Psoas muscle (tissue), 7 donors: ENCODE measurements at regions not wholly inside any gene's neighbourhood (a gene's known extent, or its start where the extent isn't known, plus 50 kb on each side); places are given as distances from the start of the nearest gene placed in this dataset.

Experiments
- ATAC-seq, 4 donors: fragments of 200-7000 bp; cut with Tn5 transposase; one replicate each; pipeline ENCODE4 v1.9.1; 2020; ENCODE audit warnings: moderate library complexity in 3 of 4, mild to moderate bottlenecking in 2 of 4
- DNase-seq, 2 donors: peaks; one replicate each; pipeline ENCODE4 v3.0.0-alpha.2; 2020
- H3K27ac ChIP-seq: fragments of 200-600 bp; one replicate; pipeline ENCODE4 v1.8.0; 2022
- H3K27me3 ChIP-seq, 3 donors: fragments of 200-600 bp in 1 of 3; one replicate each; pipeline versions ENCODE4 v1.6.1 to v1.8.0; 2013 to 2022; ENCODE audit warnings: low read length in 2 of 3, mild to moderate bottlenecking in 2 of 3, moderate library complexity in 1 of 3; ENCODE audit not compliant: insufficient read depth in 3 of 3
- H3K36me3 ChIP-seq, 2 donors: fragments of 200-600 bp in 1 of 2; one replicate each; pipeline versions ENCODE4 v1.6.1 to v1.8.0; 2013 to 2022; ENCODE audit warnings: low read depth in 1 of 2, mild to moderate bottlenecking in 1 of 2, moderate library complexity in 1 of 2; ENCODE audit not compliant: insufficient read depth in 1 of 2
- H3K4me1 ChIP-seq: fragments of 200-600 bp; one replicate; pipeline ENCODE4 v1.8.0; 2022
- H3K4me3 ChIP-seq: fragments of 200-600 bp; one replicate; pipeline ENCODE4 v1.8.0; 2022; ENCODE audit warnings: mild to moderate bottlenecking
- H3K9me3 ChIP-seq: fragments of 200-600 bp; one replicate; pipeline ENCODE4 v1.8.0; 2022
- CTCF ChIP-seq: fragments of 200-600 bp; IDR thresholded peaks from one replicate; pipeline ENCODE4 v1.8.0; 2022; ENCODE audit warnings: antibody characterized with exemption
- WGBS, 3 donors: extraction: QIAGEN DNeasy Blood & Tissue Kit; methylation state at CpG; one replicate each; pipeline versions ENCODE4 v1.1.6 to v1.1.7; 2013; 5-methylcytosine and 5-hydroxymethylcytosine counted together
- intact Hi-C, 2 donors: fragments of 100-400 bp; cut with DNase I; formaldehyde crosslinking; loops; one replicate each; pipeline versions ENCODE4 v1.11.0 to v1.14.2; 2022
- donor health status: healthy with polysubstance abuse.
- donor health status: DM: no; HTN: no; CAD: no; lungs with moderate emphysema.
- donor health status: Bipolar disorder and iron deficiency.
- donor health status: healthy.
- donor health status: DM: yes; HTN: yes; CAD: no.
- donor health status: DM: no; HTN: no; CAD: no.
- donor health status: DM: yes; HTN: yes; CAD: no.

- peaks cover 0 to 4% (median 0%) of the 10 kb centered on the region in 3 donors for H3K27me3 ChIP-seq
- H3K27ac ChIP-seq = no peak overlapping the region
- H3K36me3 ChIP-seq = no peaks in the 10 kb centered on the region
- ATAC-seq (no peak), DNase-seq (no peak)
- no peaks in the 10 kb centered on the region for H3K9me3 ChIP-seq
- intact Hi-C loops = no loop called here
- H3K4me3 ChIP-seq = no peak overlapping the region
- H3K4me1 ChIP-seq = no peaks in the 10 kb centered on the region
- 44 to 49% (median 45%) methylated on average over 2 of the region's 2 CpGs for WGBS, 3 donors
- no peak for TF ChIP-seq CTCF
These were observed 249.3 kb upstream of the SOX14 start for GRCh38 chr3:137514853-137515252.

- Histone ChIP-seq H3K27ac (no peak overlapping the region), H3K36me3 (no peaks in the 10 kb centered on the region), H3K9me3 (no peaks in the 10 kb centered on the region), H3K27me3 (no peaks in the 10 kb centered on the region), H3K4me3 (no peak overlapping the region), H3K4me1 (no peaks in the 10 kb centered on the region)
- DNase-seq (no peak), ATAC-seq (no peak)
- TF ChIP-seq CTCF = no peak
- WGBS, 3 donors = 70 to 79% (median 76%) methylated on average over 5 of the region's 5 CpGs
- intact Hi-C loops = no loop called here
These were observed 244.5 kb upstream of the SOX14 start for GRCh38 chr3:137519602-137520001.

- TF ChIP-seq CTCF = no peak
- intact Hi-C loops = no loop called here
- no peak overlapping the region for H3K27ac ChIP-seq
- no peaks in the 10 kb centered on the region for H3K27me3 ChIP-seq
- DNase-seq = no peak
- H3K9me3 ChIP-seq = no peaks in the 10 kb centered on the region
- no peak for ATAC-seq
- no peaks in the 10 kb centered on the region for H3K36me3 ChIP-seq
- no peaks in the 10 kb centered on the region for H3K4me1 ChIP-seq
- no peak overlapping the region for H3K4me3 ChIP-seq
- WGBS, 3 donors = 88 to 93% (median 92%) methylated on average over 1 of the region's 1 CpG
These were observed 239.4 kb upstream of the SOX14 start for GRCh38 chr3:137524751-137525150.

- H3K9me3 ChIP-seq = no peaks in the 10 kb centered on the region
- TF ChIP-seq CTCF = no peak
These were observed 238.6 kb upstream of the SOX14 start for GRCh38 chr3:137525471-137525870.

GRCh38 chr3:137542049-137542448, 222.1 kb upstream of the SOX14 start:
- no peaks in the 10 kb centered on the region for H3K9me3 ChIP-seq
- H3K27ac ChIP-seq = no peak overlapping the region
- TF ChIP-seq CTCF = no peak
- no peaks in the 10 kb centered on the region for H3K27me3 ChIP-seq
- no peak for ATAC-seq
- no peaks in the 10 kb centered on the region for H3K4me1 ChIP-seq
- 83 to 92% (median 90%) methylated on average over 3 of the region's 3 CpGs for WGBS, 3 donors
- DNase-seq = no peak
- H3K4me3 ChIP-seq = no peak overlapping the region
- intact Hi-C loops = no loop called here
- H3K36me3 ChIP-seq = no peaks in the 10 kb centered on the region

More at GRCh38 chr3:137525471-137525870, 238.6 kb upstream of the SOX14 start:
- Histone ChIP-seq H3K27ac (no peak overlapping the region), H3K4me3 (no peak overlapping the region), H3K4me1 (no peaks in the 10 kb centered on the region), H3K36me3 (no peaks in the 10 kb centered on the region), H3K27me3 (no peaks in the 10 kb centered on the region)
- DNase-seq (no peak), ATAC-seq (no peak)
- intact Hi-C loops = no loop called here
